ENCODE measurements at regions not wholly inside any gene's neighbourhood (a gene's known extent, or its start where the extent isn't known, plus 50 kb on each side); places are given as distances from the start of the nearest gene placed in this dataset.
"Not testable (repeated sequence)": the region's sequence is repeated elsewhere in the genome, so short reads cannot be mapped to it uniquely, and the experiment has no call there.

GRCh38 chr5:103425686-103426454 lies 136.7 kb downstream of the NUDT12 start:
- DNase-seq = no peak

GRCh38 chr5:103424453-103425205 lies 138.0 kb downstream of the NUDT12 start:
- DNase-seq = no peak

GRCh38 chr5:103424026-103424425 lies 138.6 kb downstream of the NUDT12 start:
- DNase-seq = no peak

GRCh38 chr5:103422756-103423155 lies 139.8 kb downstream of the NUDT12 start:
- DNase-seq = no peak

- DNase-seq = no peak
These were observed 148.0 kb downstream of the NUDT12 start for GRCh38 chr5:103414604-103415003.

GRCh38 chr5:103411711-103412110 lies 150.9 kb downstream of the NUDT12 start:
- no peak for DNase-seq

GRCh38 chr5:103410172-103410571 lies 151.6 kb downstream of the MACIR start:
- no peak for DNase-seq

- DNase-seq = no peak
These were observed 150.6 kb downstream of the MACIR start for GRCh38 chr5:103409013-103409670.

- DNase-seq = peak; percentile 33
These were observed 149.8 kb downstream of the MACIR start for GRCh38 chr5:103408408-103408807.

- DNase-seq = no peak
These were observed 148.8 kb downstream of the MACIR start for GRCh38 chr5:103407402-103407801.

- DNase-seq = no peak
These were observed 145.9 kb downstream of the MACIR start for GRCh38 chr5:103404483-103404882.

- peak; percentile 27 for DNase-seq
These were observed 144.3 kb downstream of the MACIR start for GRCh38 chr5:103402851-103403250.

- no peak for DNase-seq
These were observed 139.4 kb downstream of the MACIR start for GRCh38 chr5:103397739-103398581.

GRCh38 chr5:103394676-103395075 lies 136.1 kb downstream of the MACIR start:
- no peak for DNase-seq

GRCh38 chr5:103393101-103393754 lies 134.7 kb downstream of the MACIR start:
- DNase-seq = no peak

- DNase-seq = no peak
These were observed 133.1 kb downstream of the MACIR start for GRCh38 chr5:103391659-103392058.

GRCh38 chr5:103389846-103390245 lies 131.3 kb downstream of the MACIR start:
- DNase-seq = no peak

GRCh38 chr5:103389357-103389756 lies 130.8 kb downstream of the MACIR start:
- DNase-seq = no peak

- DNase-seq = peak; percentile 33
These were observed 127.2 kb downstream of the MACIR start for GRCh38 chr5:103385722-103386121.

- DNase-seq = not testable (repeated sequence)
These were observed 119.1 kb downstream of the MACIR start for GRCh38 chr5:103377638-103378037.

GRCh38 chr5:103375863-103376591 lies 117.5 kb downstream of the MACIR start:
- DNase-seq = no peak

GRCh38 chr5:103375350-103375749 lies 116.8 kb downstream of the MACIR start:
- no peak for DNase-seq

Measured in NCI-H82 (cell line).